HG03432 (cell line): ENCODE measurements at regions not wholly inside any gene's neighbourhood (a gene's known extent, or its start where the extent isn't known, plus 50 kb on each side); places are given as distances from the start of the nearest gene placed in this dataset.

ENCODE experiments used
- ATAC-seq: cut with Tn5 transposase; IDR thresholded peaks from one replicate; pipeline ENCODE4 v1.9.1; 2021; ENCODE audit warnings: mild to moderate bottlenecking, moderate library complexity; ENCODE audit not compliant: unreplicated experiment

GRCh38 chr1:94708299-94708685 is 111.9 kb upstream of the SLC44A3 start:
- no peak for ATAC-seq

- ATAC-seq = no peak
Measured at GRCh38 chr1:94707321-94708298, 112.5 kb upstream of the SLC44A3 start.

DNA sequence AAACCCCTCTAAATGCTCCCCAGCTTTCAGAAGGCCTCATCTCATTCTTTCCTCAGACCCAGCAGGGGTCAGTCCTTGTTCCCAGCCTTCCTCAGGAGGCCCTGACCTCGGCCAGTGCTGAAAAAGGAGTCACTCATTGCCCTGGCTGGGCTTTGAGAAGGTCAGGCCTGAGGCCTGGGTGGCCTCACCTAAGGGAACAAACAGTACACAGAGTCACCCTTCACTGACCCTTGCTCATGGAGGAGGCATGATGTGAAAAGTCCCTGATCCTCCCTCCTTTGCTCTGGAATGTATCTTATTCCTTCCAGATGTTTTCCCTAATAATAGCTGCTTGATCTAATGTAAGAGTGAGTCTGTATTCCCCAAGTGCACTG is 117.7 kb upstream of the SLC44A3 start:
- ATAC-seq = no peak

- ATAC-seq = no peak
Measured at GRCh38 chr1:94701796-94702441, 118.2 kb upstream of the SLC44A3 start.

- ATAC-seq = no peak
Measured at GRCh38 chr1:94698759-94699502, 121.2 kb upstream of the SLC44A3 start.

GRCh38 chr1:94698356-94698755 is 121.8 kb upstream of the SLC44A3 start:
- ATAC-seq = no peak

DNA sequence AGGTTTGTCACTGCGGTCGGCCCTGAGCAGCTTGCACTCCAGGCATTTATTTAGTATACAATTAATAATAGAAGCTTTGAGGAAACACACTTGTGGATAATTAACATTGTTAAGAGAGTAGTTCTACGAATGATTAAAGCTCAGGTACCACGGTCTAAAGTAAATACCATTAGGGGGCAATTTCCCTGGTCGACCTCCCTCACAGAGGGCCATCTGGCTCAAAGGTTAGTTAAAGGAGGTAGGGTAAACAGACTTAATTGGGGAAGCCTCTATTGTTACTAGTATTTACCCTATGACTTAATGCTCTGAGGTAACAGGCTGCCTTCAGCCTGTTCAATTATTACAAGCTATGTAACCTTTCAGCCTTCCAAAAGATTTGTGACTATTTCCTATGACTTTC is 122.3 kb upstream of the SLC44A3 start:
- ATAC-seq = no peak

- ATAC-seq = no peak
Measured at GRCh38 chr1:94694226-94694915, 125.8 kb upstream of the SLC44A3 start.

GRCh38 chr1:94693435-94693834 is 126.7 kb upstream of the SLC44A3 start:
- no peak for ATAC-seq

DNA sequence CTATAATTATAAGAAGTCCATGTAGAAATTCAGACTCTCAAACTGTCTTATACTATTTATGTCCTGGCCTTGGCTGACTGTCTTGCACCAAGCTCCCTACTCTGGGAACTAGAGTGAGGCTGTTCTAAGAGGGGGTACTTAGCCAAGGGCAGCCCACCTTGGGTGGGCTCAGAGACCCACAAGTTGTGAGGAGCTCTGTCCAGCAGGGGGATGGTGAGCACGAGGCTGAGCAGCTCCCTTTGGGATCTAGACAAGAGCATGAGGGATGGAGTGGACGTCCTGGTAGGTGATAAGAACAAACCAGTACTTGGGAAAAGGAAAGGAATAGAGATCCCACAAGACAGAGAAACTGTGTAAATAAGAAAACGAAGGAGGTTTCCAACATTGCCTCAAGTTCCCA is 127.1 kb upstream of the SLC44A3 start:
- no peak for ATAC-seq

- no peak for ATAC-seq
Measured at GRCh38 chr1:94688646-94689045, 131.5 kb upstream of the SLC44A3 start.

GRCh38 chr1:94686882-94687281 is 133.3 kb upstream of the SLC44A3 start:
- ATAC-seq = no peak

- ATAC-seq = no peak
Measured at GRCh38 chr1:94684690-94685250, 135.4 kb upstream of the SLC44A3 start.

DNA sequence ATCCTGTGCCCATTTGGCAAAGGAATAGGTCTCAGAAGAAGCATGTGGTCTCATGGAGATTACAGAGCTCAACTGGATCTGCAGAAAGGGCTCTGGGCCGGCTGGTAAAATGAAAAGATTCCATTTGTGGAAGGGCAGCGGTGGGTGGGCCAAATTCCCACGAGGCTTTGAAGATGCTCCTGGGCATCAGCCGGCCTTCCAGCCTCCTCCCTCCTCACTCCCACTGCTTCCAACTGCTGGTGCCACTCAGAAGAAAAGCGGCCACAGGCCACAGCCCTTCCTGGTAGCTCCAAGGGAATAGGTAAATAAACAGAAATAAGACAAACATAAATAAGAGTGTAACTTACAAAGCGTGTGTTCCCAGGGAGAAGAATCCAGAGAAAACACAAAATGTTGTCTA is 136.3 kb upstream of the SLC44A3 start:
- ATAC-seq = no peak

DNA sequence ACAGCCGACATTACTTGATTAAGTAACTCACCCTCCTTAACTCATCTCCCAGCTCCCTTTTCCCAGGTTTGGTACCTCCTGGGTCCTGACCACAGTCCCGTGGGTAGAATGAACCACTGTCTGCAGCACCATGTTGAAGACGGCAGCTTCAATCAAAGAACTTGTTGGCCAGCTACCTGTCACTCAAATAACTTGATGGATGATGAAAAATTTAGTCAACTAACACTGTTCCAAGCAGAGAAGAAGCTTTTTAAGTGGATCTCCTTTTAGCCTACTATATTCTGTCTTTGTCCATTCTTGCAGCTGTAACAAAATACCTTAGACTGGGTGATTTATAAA is 138.4 kb upstream of the F3 start:
- ATAC-seq = no peak

- no peak for ATAC-seq
Measured at GRCh38 chr1:94679332-94680038, 137.9 kb upstream of the F3 start.

DNA sequence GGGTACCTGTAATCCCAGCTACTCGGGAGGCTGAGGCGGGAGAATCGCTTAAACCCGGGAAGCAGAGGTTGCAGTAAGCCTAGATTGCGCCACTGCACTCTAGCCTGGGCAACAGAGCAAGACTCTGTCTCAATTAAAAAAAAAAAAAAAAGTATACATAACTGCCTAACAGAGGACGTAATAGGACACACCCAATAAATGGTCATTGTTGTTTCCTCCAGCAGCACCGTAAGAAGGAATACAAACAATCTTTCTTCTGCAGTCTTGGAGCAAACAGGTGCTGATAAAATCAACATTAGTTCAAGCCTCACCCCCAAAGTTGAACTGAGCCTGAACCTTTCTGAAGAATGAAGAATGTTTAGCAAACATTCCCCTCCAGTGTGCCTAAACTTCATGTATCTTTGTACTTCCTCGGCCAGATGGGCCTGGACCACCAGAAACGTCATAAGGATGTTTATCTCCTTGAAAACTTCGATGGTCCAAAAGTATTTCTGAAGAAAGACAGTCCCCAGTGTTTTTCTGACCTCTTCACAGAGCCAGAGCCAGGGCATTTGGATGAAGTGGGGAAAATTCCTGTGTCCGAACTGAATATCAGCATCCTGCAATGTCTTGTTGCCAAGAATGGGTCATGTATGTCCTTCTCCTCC is 136.8 kb upstream of the F3 start:
- no peak for ATAC-seq

DNA sequence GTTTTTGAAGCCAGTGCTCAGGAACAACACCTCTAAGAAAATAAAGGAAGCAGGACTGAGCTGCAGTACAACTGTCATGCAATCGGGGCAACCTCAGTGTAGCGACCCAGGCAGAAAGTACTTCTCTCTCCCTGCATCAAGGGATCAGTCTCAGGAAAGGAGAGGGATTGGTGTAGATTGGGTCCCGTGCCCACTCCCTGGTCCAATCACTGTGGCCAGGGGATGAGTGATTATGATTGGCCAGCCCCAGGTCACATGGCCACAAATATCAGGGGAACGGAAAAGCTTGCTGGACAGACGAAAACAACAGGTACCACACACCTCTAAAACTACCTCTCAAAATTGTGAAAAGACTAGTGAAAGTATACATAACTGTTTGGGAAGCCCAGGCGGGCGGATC is 136.2 kb upstream of the F3 start:
- no peak for ATAC-seq

DNA sequence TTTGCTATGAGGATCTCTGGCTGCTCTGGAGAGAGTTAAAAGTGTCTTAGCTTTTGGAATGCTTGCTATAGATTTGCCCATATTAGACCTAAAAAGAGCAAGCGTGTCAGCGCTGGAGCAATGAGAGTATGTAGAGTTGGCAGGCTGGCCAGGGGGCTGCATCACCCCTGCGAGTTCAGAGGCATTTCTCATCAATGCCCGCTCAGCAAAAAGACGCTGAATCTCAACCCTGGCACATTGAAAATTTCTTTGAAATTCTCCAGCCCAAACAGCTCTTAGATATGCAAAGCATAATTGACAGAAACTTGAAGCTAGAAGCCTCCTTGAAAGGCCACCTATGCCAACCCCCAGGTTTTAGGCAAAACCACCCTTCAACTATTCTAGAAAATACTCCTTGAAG is 135.5 kb upstream of the F3 start:
- ATAC-seq = no peak

DNA sequence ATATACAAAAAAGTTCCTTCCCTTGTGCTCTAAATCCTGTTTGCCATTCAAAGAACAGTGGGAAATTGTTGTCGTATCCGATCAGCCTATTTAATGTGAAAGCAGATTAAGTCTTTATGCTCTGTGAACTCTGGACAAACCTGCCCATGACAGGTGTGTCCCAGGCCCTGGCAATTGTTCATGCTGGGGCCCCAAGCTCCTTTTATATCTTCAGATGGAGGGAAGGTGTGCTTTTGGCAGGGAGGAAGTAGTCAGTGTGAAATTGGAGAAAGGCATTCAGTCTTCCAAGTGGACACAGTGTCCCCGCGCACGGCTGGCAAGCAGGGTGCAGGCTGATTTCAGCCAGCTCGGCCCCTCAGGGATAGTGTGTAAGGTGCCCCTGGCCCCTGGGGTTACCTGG is 135.1 kb upstream of the F3 start:
- ATAC-seq = no peak
